ENCODE measurements at regions not wholly inside any gene's neighbourhood (a gene's known extent, or its start where the extent isn't known, plus 50 kb on each side); places are given as distances from the start of the nearest gene placed in this dataset.

DNA sequence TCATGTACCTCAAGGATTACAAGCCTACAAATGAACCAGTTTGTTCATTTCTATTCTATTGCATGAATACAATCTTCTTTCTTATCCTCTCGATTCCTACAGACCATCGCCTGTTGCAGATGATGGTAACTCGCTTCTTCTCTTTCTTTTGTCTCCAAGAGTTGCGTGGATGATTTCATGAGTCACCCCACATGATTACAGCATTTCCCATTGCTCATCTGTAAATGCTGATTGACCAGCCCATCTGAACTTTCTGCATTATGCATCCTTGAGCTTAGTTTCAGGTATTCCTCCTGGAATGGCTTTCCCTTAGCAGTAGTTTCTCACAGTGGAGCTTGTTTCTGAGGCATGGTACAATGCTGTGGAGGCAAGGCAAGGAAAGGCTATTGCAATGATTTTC, 109.6 kb upstream of the TOPAZ1 start:
- H3K4me1 Mint-ChIP-seq = peaks cover 16 to 17% of the 10 kb centered on the region in 2 experiments
- H3K36me3 Mint-ChIP-seq (ENCODE audit: insufficient read depth in 1 of 3, low read depth in 3 of 3) = no peaks in the 10 kb centered on the region
- Histone ChIP-seq H3K79me1 (ENCODE audit: insufficient read depth, low read depth, low read length, poor library complexity, severe bottlenecking) (no peaks in the 10 kb centered on the region), H2AFZ (ENCODE audit: low read length) (no peak overlapping the region), H2BK15ac (ENCODE audit: low read depth, low read length) (no peak overlapping the region), H4K20me1 (ENCODE audit: control insufficient read depth, insufficient read depth, insufficient read length) (no peaks in the 10 kb centered on the region), H3K4me2 (ENCODE audit: insufficient read depth, insufficient read length, low read length) (no peak overlapping the region), H2BK5ac (ENCODE audit: insufficient read length, low read length) (no peak overlapping the region), H3K27ac (ENCODE audit: insufficient read length, low read depth, low read length) (no peak overlapping the region), H3K9ac (ENCODE audit: extremely low read depth, insufficient read length, low read length) (no peak overlapping the region), H2AK5ac (ENCODE audit: insufficient read length, low read length) (no peak overlapping the region), H3K9me3 (ENCODE audit: control insufficient read depth, low read depth, low read length) (no peaks in the 10 kb centered on the region), H4K5ac (ENCODE audit: insufficient read length, low read depth, low read length) (no peak overlapping the region), H3K14ac (ENCODE audit: insufficient read depth, low read length) (no peak overlapping the region), H2BK12ac (ENCODE audit: insufficient read length, low read depth, low read length) (no peak overlapping the region), H3K56ac (ENCODE audit: insufficient read length, low read depth, low read length) (no peak overlapping the region), H3K23me2 (ENCODE audit: insufficient read length, low read depth, low read length, poor library complexity, severe bottlenecking) (no peaks in the 10 kb centered on the region), H4K8ac (replicated peaks; ENCODE audit: insufficient read length, low read depth, low read length) (no peak overlapping the region), H3K18ac (ENCODE audit: insufficient read length, low read depth, low read length) (no peak overlapping the region), H2BK120ac (ENCODE audit: low read depth, low read length, poor library complexity, severe bottlenecking) (no peak overlapping the region), H3K4me1 (ENCODE audit: insufficient read depth, low read length) (no peaks in the 10 kb centered on the region; the same call in 1 of the 2 replicates), H2BK20ac (ENCODE audit: low read depth, low read length, poor library complexity, severe bottlenecking) (no peak overlapping the region), H3K4ac (ENCODE audit: low read depth, low read length) (no peak overlapping the region), H3K23ac (ENCODE audit: insufficient read length, low read depth, low read length) (no peak overlapping the region), H4K91ac (ENCODE audit: insufficient read length, low read depth, low read length) (no peak overlapping the region), H3K27me3 (ENCODE audit: insufficient read depth, low read length) (no peaks in the 10 kb centered on the region), H3T11ph (ENCODE audit: low read length) (no peak overlapping the region), H3K79me2 (ENCODE audit: insufficient read depth, low read length) (no peaks in the 10 kb centered on the region)
- H3K27me3 Mint-ChIP-seq (ENCODE audit: low read depth) = peaks cover 22% of the 10 kb centered on the region
- H3K4me3 Mint-ChIP-seq = no peak overlapping the region
- TF ChIP-seq, protein P1, sequence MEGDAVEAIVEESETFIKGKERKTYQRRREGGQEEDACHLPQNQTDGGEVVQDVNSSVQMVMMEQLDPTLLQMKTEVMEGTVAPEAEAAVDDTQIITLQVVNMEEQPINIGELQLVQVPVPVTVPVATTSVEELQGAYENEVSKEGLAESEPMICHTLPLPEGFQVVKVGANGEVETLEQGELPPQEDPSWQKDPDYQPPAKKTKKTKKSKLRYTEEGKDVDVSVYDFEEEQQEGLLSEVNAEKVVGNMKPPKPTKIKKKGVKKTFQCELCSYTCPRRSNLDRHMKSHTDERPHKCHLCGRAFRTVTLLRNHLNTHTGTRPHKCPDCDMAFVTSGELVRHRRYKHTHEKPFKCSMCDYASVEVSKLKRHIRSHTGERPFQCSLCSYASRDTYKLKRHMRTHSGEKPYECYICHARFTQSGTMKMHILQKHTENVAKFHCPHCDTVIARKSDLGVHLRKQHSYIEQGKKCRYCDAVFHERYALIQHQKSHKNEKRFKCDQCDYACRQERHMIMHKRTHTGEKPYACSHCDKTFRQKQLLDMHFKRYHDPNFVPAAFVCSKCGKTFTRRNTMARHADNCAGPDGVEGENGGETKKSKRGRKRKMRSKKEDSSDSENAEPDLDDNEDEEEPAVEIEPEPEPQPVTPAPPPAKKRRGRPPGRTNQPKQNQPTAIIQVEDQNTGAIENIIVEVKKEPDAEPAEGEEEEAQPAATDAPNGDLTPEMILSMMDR (conservative IDR thresholded peaks at IDR 0.05) = no peak
- no CpG with 5 or more reads among the region's 4 CpGs for WGBS (ENCODE audit: extremely low coverage, insufficient read length, low lambda C conversion rate)
- DNase-seq = no peak
- H3K9me3 Mint-ChIP-seq = no peaks in the 10 kb centered on the region
- H3K27ac Mint-ChIP-seq = no peak overlapping the region

All from H9 (cell line).